Hematopoietic multipotent progenitor cell treated with erythropoietin and hydrocortisone succinate and interleukin-3 and kit ligand, for 4 days (in vitro differentiated cells): ENCODE measurements at regions not wholly inside any gene's neighbourhood (a gene's known extent, or its start where the extent isn't known, plus 50 kb on each side); places are given as distances from the start of the nearest gene placed in this dataset.

Source experiments
- DNase-seq: peaks from one replicate; pipeline ENCODE4 v3.0.0-alpha.2; 2015

DNA sequence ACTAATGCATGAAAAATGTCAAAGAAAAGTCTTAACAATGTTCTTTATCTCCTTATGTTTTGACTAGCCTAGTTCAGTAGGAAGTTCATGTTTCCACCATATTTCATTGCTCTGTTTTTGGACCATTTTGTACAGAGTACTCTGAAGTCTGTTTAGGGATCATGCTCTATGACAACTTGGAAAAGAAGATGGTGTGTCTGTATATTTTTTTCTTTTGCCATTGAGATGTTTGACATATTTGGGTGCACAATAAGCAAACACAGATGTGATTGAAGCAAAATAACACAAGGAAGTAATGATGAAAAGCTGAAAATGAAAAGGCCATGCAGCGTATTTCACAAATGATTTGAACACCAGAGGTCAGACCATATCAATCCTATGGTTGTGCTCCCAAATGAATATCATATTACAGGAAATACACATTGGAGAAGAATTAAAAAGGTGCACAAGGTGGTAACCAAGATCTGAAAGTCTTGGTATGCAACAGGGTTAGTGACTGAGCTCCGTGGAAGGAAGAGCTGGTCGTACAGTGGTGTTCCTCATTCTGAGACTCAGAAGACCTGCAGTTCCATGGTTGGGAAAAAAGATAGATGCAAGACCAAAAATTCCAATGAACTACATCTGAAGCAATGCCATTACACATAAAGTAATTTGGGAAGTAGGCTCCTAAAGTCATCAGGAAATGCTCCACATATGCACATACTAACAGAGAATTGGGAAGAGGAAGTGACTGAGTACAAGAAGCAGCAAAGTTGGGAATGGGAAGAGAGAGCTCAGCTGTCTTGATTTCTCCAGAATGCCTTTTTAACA lies 463.5 kb downstream of the LMO4 start:
- DNase-seq = no peak

- no peak for DNase-seq
Observed at GRCh38 chr1:87794788-87795614, 466.3 kb downstream of the LMO4 start.

DNA sequence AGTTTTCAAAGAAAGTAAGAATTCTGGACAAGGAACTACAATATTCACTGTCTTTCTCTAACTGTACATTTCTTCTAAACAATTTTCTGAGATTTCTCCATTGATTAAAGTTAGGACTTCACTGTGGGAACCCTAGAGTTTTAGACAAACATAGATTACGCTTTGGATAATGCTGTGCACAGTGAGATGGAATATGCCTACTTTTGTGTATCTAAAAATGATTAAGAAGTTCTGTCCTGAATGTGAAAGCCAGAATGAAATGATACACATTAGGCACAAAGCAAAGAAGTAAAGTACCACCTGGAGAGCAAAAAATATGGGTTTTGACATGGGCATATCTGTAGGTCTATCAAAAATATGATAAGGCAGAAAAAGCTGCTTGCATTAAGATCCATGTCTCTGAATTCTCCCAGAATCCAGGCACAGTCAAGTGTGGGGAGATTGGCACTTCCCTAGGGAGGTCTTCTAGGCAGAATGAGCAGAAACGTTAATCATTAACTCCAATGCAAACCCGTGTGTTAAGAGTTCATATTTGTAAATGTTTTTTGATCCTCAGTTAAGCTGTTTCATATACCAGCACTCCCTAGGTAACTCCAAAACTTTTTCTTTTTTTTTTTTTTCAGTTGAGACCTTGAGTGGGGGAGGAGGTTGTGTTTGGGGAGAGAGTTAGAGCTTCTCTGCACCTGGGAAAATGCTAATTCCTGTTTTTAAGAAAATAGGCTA lies 467.1 kb downstream of the LMO4 start:
- DNase-seq = no peak

- no peak for DNase-seq
Observed at GRCh38 chr1:87796471-87796901, 467.8 kb downstream of the LMO4 start.

GRCh38 chr1:87799451-87799850 lies 470.8 kb downstream of the LMO4 start:
- DNase-seq = no peak

DNA sequence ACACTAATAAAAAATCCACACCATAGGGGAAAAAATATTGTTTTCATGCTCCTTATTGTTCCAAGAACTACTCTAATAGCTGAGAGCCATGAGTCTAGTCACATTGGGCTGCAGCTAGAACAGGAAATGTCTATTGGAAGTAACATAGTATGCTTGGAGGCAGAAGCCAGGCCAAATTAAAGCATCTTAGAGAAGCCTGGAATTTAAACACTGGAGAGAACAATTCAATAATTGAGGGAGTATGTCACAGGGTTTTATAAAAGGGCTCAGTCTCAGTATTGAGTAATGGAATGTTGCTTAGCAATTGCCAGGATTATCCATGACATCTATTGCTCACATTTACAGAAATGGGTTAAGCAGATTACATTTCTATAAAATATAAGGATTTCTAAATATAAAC lies 471.3 kb downstream of the LMO4 start:
- no peak for DNase-seq

- no peak for DNase-seq
Observed at GRCh38 chr1:87803375-87803774, 474.7 kb downstream of the LMO4 start.

GRCh38 chr1:87804128-87804527 lies 475.4 kb downstream of the LMO4 start:
- DNase-seq = no peak

GRCh38 chr1:87805666-87806378 lies 477.1 kb downstream of the LMO4 start:
- no peak for DNase-seq

- no peak for DNase-seq
Observed at GRCh38 chr1:87806379-87807094, 477.9 kb downstream of the LMO4 start.

DNA sequence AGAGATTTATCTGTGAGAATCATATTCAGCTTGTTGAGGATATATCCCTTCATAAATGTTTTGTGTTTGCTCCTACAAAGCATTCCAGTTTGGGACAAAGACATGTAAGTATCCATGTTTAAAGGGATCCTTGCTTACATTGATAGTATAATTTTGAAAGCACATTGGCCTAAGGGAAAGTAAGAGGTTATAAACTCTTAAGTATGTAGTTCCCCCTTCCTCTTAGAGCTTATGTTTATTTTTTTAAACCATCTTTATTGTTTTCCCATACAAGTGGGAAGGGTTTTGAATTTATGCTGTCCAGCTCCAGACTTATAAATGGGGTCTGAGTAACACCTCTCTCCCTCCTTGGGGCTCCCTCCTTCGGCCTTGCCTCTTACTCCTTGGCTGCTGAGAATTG lies 481.5 kb downstream of the LMO4 start:
- DNase-seq = no peak

DNA sequence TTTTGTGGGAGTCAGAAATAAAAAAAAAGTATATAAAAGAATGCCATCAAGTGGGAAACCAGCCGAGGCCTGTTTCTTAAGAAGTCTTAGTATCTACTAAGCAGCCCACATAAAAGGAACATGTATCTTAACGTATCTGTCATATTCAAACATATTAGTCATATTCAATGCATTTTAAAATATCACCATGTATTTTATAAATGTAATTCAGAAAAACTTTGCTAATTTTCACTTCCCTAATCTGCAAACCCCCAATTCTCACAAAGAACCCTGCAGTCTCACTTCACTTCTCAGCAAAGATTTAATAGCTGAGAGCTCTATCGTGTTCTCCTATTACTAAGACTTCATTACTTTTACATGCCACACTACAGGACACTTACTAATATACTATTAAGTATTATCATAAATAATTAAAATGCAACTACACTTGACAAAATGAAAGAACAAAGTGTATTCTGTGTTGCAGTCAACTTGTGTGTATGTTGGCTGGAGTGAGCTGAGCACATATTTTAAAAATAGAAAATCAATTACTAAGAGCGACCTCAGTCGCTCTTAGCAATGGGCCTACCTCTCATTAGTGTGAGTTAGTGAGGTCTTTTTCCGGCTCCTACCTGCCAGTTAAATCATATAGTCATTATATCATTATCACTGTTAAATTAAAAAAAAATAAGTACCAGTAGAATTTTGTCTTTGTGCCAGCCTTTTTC lies 484.3 kb downstream of the LMO4 start:
- DNase-seq = no peak

- no peak for DNase-seq
Observed at GRCh38 chr1:87814573-87814972, 485.9 kb downstream of the LMO4 start.

GRCh38 chr1:87816646-87817045 lies 488.0 kb downstream of the LMO4 start:
- no peak for DNase-seq

GRCh38 chr1:87820668-87821334 lies 492.1 kb downstream of the LMO4 start:
- DNase-seq = peak; percentile 55

DNA sequence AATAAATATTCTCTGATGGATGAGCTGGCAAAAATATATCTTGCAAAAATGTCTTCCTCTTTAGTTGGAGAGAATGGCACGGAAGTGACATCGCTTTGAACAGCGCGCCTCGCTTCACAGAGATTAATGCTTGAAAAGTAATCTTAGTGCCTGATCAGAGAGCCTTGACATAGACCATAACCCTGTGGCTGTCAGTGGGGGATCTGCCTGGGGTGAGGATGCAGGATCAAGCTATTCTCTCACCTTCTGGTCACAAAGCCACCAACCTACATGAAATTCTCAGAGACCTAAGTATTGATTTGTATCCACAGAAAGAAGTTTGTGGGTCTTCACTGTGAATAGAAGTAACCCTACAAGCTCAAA lies 492.6 kb downstream of the LMO4 start:
- DNase-seq = no peak

DNA sequence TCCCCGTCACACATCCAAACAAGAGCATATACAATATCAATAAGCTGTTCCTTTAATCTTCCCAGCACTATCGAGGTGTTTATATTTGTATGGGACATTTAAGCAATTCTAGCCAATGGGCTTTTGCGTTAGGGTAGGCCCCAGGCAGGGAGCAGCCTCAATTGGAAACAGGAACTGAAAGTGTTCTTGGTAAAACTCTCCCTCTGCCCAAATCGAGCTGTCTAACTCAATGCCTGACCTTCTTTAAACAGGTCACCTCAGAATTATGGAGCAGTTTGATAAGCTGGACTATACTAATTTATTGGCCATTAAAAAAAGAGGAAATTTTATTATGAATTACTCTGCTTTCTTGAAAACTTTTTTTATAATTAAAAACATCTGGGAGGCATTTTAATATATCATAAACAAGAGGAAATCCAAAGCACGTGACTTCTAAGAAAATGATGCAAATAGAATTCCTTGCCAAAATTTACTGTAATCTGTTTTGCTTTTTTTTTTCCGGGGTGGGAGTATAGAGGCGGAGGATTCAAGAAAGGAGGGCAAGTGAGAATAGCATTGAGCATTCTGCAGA lies 498.1 kb downstream of the LMO4 start:
- peak; percentile 76 for DNase-seq

- no peak for DNase-seq
Observed at GRCh38 chr1:87829360-87829759, 500.7 kb downstream of the LMO4 start.

DNA sequence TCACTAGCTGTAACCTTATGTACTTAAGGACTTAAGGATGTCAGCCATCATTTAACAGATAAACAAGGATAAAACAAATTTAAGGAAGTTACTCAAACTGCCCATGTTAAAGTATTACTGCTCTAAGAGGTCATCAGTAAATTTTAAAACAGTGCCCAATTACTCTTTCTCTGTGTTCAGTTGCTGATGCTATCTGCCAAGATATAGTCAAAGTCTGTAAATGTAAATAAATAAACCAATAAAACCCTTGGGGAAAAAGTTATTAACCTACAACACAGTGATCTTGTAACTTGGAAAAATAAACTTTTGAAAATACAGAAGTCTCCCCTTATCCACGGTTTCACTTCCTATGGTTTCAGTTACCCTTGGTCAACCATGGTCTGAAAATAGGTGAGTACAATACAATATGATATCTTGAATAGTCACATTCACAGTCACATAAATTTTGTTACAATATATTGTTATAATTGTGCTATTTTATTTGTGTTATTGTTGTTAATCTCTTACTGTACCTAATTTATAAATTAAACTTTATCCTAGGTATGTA lies 501.8 kb downstream of the LMO4 start:
- DNase-seq = no peak

GRCh38 chr1:87833166-87833565 lies 504.5 kb downstream of the LMO4 start:
- no peak for DNase-seq
